Liver (tissue), 8 donors: ENCODE measurements at regions not wholly inside any gene's neighbourhood (a gene's known extent, or its start where the extent isn't known, plus 50 kb on each side); places are given as distances from the start of the nearest gene placed in this dataset.

ENCODE experiments used
- DNase-seq: peaks from one replicate; pipeline ENCODE4 v3.0.0-alpha.2; 2017; ENCODE audit warnings: low spot score
- H3K27ac ChIP-seq, 2 donors: one replicate each; pipeline ENCODE4 v1.7.0; 2013; ENCODE audit warnings: inconsistent platforms in 2 of 2, low read length in 2 of 2, control low read depth in 1 of 2, low read depth in 1 of 2, mild to moderate bottlenecking in 1 of 2
- H3K27me3 ChIP-seq, 4 donors: one replicate each; pipeline versions ENCODE4 v1.6.1 to v1.7.0; 2013; ENCODE audit warnings: low read length in 3 of 4, inconsistent platforms in 1 of 4, mild to moderate bottlenecking in 1 of 4, moderate library complexity in 1 of 4; ENCODE audit not compliant: control insufficient read depth in 4 of 4, insufficient read depth in 4 of 4
- H3K36me3 ChIP-seq, 4 donors: one replicate each; pipeline versions ENCODE4 v1.6.1 to v1.7.0; 2013; ENCODE audit warnings: low read length in 3 of 4, mild to moderate bottlenecking in 3 of 4, low read depth in 1 of 4, moderate library complexity in 1 of 4; ENCODE audit not compliant: control insufficient read depth in 4 of 4, insufficient read depth in 3 of 4
- H3K4me1 ChIP-seq, 4 donors: one replicate each; pipeline versions ENCODE4 v1.6.1 to v1.7.0; 2013; ENCODE audit warnings: low read length in 3 of 4, mild to moderate bottlenecking in 3 of 4, moderate library complexity in 1 of 4; ENCODE audit not compliant: control insufficient read depth in 4 of 4, insufficient read depth in 4 of 4
- H3K4me3 ChIP-seq, 3 donors: one replicate each; pipeline versions ENCODE4 v1.6.1 to v1.7.0; 2013; ENCODE audit warnings: low read length in 3 of 3, control low read depth in 1 of 3, low read depth in 1 of 3, mild to moderate bottlenecking in 1 of 3
- H3K9ac ChIP-seq, 2 donors: one replicate each; pipeline ENCODE4 v1.7.0; 2013; ENCODE audit warnings: low read length in 2 of 2, mild to moderate bottlenecking in 2 of 2, moderate library complexity in 2 of 2, control low read depth in 1 of 2, low read depth in 1 of 2
- H3K9me3 ChIP-seq, 4 donors: one replicate each; pipeline versions ENCODE4 v1.6.1 to v1.7.0; 2013; ENCODE audit warnings: low read length in 3 of 4; ENCODE audit not compliant: control insufficient read depth in 4 of 4
- ATF3 ChIP-seq: IDR thresholded peaks from 2 replicates; pipeline ENCODE4 v1.6.1; 2016; ENCODE audit warnings: antibody characterized with exemption
- CTCF ChIP-seq: fragments of 150-350 bp; IDR thresholded peaks from 2 replicates; pipeline ENCODE4 v1.5.1; 2017; ENCODE audit warnings: improper control_type of control experiment, low read depth, low read length; ENCODE audit not compliant: missing input control
- EGR1 ChIP-seq, 2 donors: IDR thresholded peaks; 2 replicates each; pipeline ENCODE4 v1.6.1; 2016 to 2018; ENCODE audit warnings: antibody characterized with exemption in 2 of 2, low read depth in 2 of 2
- FOXA1 ChIP-seq: IDR thresholded peaks from 2 replicates; pipeline ENCODE4 v1.6.1; 2016; ENCODE audit warnings: antibody characterized with exemption
- FOXA2 ChIP-seq: IDR thresholded peaks from 2 replicates; pipeline ENCODE4 v1.6.1; 2016; ENCODE audit warnings: antibody characterized with exemption
- GABPA ChIP-seq, 2 donors: IDR thresholded peaks in 1 of 2; conservative IDR thresholded peaks in 1 of 2; 2 replicates each; pipeline ENCODE4 v1.6.1; 2016; ENCODE audit warnings: antibody characterized with exemption in 2 of 2, mild to moderate bottlenecking in 1 of 2, moderate library complexity in 1 of 2
- HNF4G ChIP-seq: IDR thresholded peaks from 2 replicates; pipeline ENCODE4 v1.6.1; 2016; ENCODE audit warnings: antibody characterized with exemption
- JUND ChIP-seq, 2 donors: IDR thresholded peaks; 2 replicates each; pipeline ENCODE4 v1.6.1; 2016; ENCODE audit warnings: antibody characterized with exemption in 2 of 2
- MAX ChIP-seq: IDR thresholded peaks from 2 replicates; pipeline ENCODE4 v1.6.1; 2016; ENCODE audit warnings: antibody characterized with exemption
- NR2F2 ChIP-seq: IDR thresholded peaks from 2 replicates; pipeline ENCODE4 v1.6.1; 2016; ENCODE audit warnings: antibody characterized with exemption
- RAD21 ChIP-seq, 2 donors: IDR thresholded peaks; 2 replicates each; pipeline ENCODE4 v1.6.1; 2016; ENCODE audit warnings: antibody characterized with exemption in 2 of 2, mild to moderate bottlenecking in 2 of 2
- REST ChIP-seq: IDR thresholded peaks from 2 replicates; pipeline ENCODE4 v1.6.1; 2016; ENCODE audit warnings: antibody characterized with exemption, mild to moderate bottlenecking
- SP1 ChIP-seq: IDR thresholded peaks from 2 replicates; pipeline ENCODE4 v1.6.1; 2018; ENCODE audit warnings: antibody characterized with exemption, mild to moderate bottlenecking
- TAF1 ChIP-seq: conservative IDR thresholded peaks from 2 replicates; pipeline ENCODE4 v1.6.1; 2016; ENCODE audit warnings: antibody characterized with exemption, mild to moderate bottlenecking
- YY1 ChIP-seq: IDR thresholded peaks from 2 replicates; pipeline ENCODE4 v1.6.1; 2016; ENCODE audit warnings: antibody characterized with exemption, mild to moderate bottlenecking
- ZBTB33 ChIP-seq: IDR thresholded peaks from 2 replicates; pipeline ENCODE4 v1.6.1; 2016; ENCODE audit warnings: antibody characterized with exemption
- WGBS: extraction: QIAGEN DNeasy Blood & Tissue Kit; methylation state at CpG from one replicate; pipeline ENCODE4 v1.1.7; 2013; 5-methylcytosine and 5-hydroxymethylcytosine counted together
- donor health status: healthy.
- donor health status: healthy.
- donor health status: healthy.
- donor health status: healthy.
- donor health status: healthy.

GRCh38 chr11:91792779-91793262 lies 431.8 kb upstream of the FAT3 start:
- H3K9ac ChIP-seq: no peak overlapping the region
- TF ChIP-seq SP1: no peak
- no peak for TF ChIP-seq CTCF
- TF ChIP-seq RAD21 (IDR thresholded peaks at IDR 0.05): no peak
- no peak for TF ChIP-seq GABPA (IDR thresholded peaks at IDR 0.05 in 1 of 2, conservative IDR thresholded peaks at IDR 0.05 in 1 of 2)
- no peak for TF ChIP-seq TAF1
- no peak for TF ChIP-seq HNF4G
- TF ChIP-seq REST: no peak
- TF ChIP-seq FOXA1: no peak
- no peak for TF ChIP-seq ZBTB33
- TF ChIP-seq FOXA2: no peak
- no peak for TF ChIP-seq ATF3
- no peak for TF ChIP-seq JUND (IDR thresholded peaks at IDR 0.05)
- no peak for TF ChIP-seq YY1
- TF ChIP-seq MAX: no peak
- TF ChIP-seq EGR1 (IDR thresholded peaks at IDR 0.05; ENCODE audit: low read depth in 2 of 2): no peak
- no peak for TF ChIP-seq NR2F2
- H3K4me1 ChIP-seq: peaks cover 2 to 10% (median 7%) of the 10 kb centered on the region in 4 donors
- H3K4me3 ChIP-seq: no peak overlapping the region
- H3K27ac ChIP-seq: no peak overlapping the region
- no peaks in the 10 kb centered on the region for H3K9me3 ChIP-seq
- H3K36me3 ChIP-seq: no peaks in the 10 kb centered on the region
- DNase-seq: no peak
- 91% methylated on average over 4 of the region's 4 CpGs for WGBS
- H3K27me3 ChIP-seq: no peaks in the 10 kb centered on the region

- no peak overlapping the region for H3K4me3 ChIP-seq
- 68% methylated on average over 3 of the region's 3 CpGs for WGBS
- H3K27ac ChIP-seq: no peak overlapping the region
- no peaks in the 10 kb centered on the region for H3K36me3 ChIP-seq
- no peaks in the 10 kb centered on the region for H3K27me3 ChIP-seq
- no peak overlapping the region for H3K9ac ChIP-seq
- DNase-seq: no peak
- TF ChIP-seq REST (no peak), EGR1 (IDR thresholded peaks at IDR 0.05; ENCODE audit: low read depth in 2 of 2) (no peak), FOXA1 (no peak)
- H3K9me3 ChIP-seq: no peaks in the 10 kb centered on the region
- peaks cover 2 to 10% (median 7%) of the 10 kb centered on the region in 4 donors for H3K4me1 ChIP-seq
Measured at GRCh38 chr11:91791171-91791468, 433.5 kb upstream of the FAT3 start.
